Aorta (tissue), 5 donors: ENCODE measurements at regions not wholly inside any gene's neighbourhood (a gene's known extent, or its start where the extent isn't known, plus 50 kb on each side); places are given as distances from the start of the nearest gene placed in this dataset.
"Not testable (repeated sequence)": the region's sequence is repeated elsewhere in the genome, so short reads cannot be mapped to it uniquely, and the experiment has no call there.

Source experiments
- ATAC-seq: fragments of 200-7000 bp; cut with Tn5 transposase; one replicate; pipeline ENCODE4 v1.9.1; 2022; ENCODE audit warnings: moderate library complexity; ENCODE audit not compliant: low FRiP score
- DNase-seq, 2 donors: peaks; one replicate each; pipeline ENCODE4 v3.0.0-alpha.2; 2020
- H3K27ac ChIP-seq, 2 donors: one replicate each; pipeline ENCODE4 v1.5.1; 2013; ENCODE audit warnings: low read length in 2 of 2, mild to moderate bottlenecking in 2 of 2, moderate library complexity in 2 of 2, control low read depth in 1 of 2, inconsistent platforms in 1 of 2, low read depth in 1 of 2
- H3K27me3 ChIP-seq, 2 donors: one replicate each; pipeline ENCODE4 v1.6.1; 2013; ENCODE audit warnings: control low read depth in 1 of 2, low read length in 1 of 2, mild to moderate bottlenecking in 1 of 2, moderate library complexity in 1 of 2; ENCODE audit not compliant: insufficient read depth in 2 of 2, control insufficient read depth in 1 of 2
- H3K36me3 ChIP-seq, 2 donors: one replicate each; pipeline ENCODE4 v1.6.1; 2013; ENCODE audit warnings: control low read depth in 1 of 2, low read length in 1 of 2, mild to moderate bottlenecking in 1 of 2; ENCODE audit not compliant: insufficient read depth in 2 of 2, control insufficient read depth in 1 of 2
- H3K4me1 ChIP-seq, 2 donors: one replicate each; pipeline ENCODE4 v1.6.1; 2013; ENCODE audit warnings: low read length in 2 of 2, control low read depth in 1 of 2, mild to moderate bottlenecking in 1 of 2, moderate library complexity in 1 of 2; ENCODE audit not compliant: insufficient read depth in 2 of 2, control insufficient read depth in 1 of 2
- H3K4me3 ChIP-seq, 2 donors: one replicate each; pipeline ENCODE4 v1.5.1; 2013; ENCODE audit warnings: low read length in 2 of 2, control low read depth in 1 of 2, mild to moderate bottlenecking in 1 of 2
- H3K9me3 ChIP-seq: one replicate; pipeline ENCODE4 v1.6.1; 2013; ENCODE audit warnings: mild to moderate bottlenecking, low read length; ENCODE audit not compliant: control insufficient read depth
- WGBS, 2 donors: extraction: QIAGEN DNeasy Blood & Tissue Kit; methylation state at CpG; one replicate each; pipeline ENCODE4 v1.1.7; 2013; 5-methylcytosine and 5-hydroxymethylcytosine counted together
- intact Hi-C, 2 donors: fragments of 100-400 bp; cut with DNase I; formaldehyde crosslinking; loops; one replicate each; pipeline versions ENCODE4 v1.14.2 to v1.15.0; 2022
- donor health status: healthy with polysubstance abuse.
- donor health status: Bipolar disorder and iron deficiency.
- donor health status: DM: no; HTN: no; CAD: no.
- donor health status: DM: no; HTN: no; CAD: no.
- donor health status: DM: yes; HTN: yes; CAD: no.

- Histone ChIP-seq H3K27me3 (no peaks in the 10 kb centered on the region), H3K4me3 (no peak overlapping the region), H3K27ac (no peak overlapping the region), H3K4me1 (no peaks in the 10 kb centered on the region), H3K9me3 (no peaks in the 10 kb centered on the region), H3K36me3 (no peaks in the 10 kb centered on the region)
- intact Hi-C loops: no loop called here
- no peak for ATAC-seq
- WGBS, 2 donors: 85 to 87% methylated on average over 3 of the region's 3 CpGs
- DNase-seq: no peak
These were observed 61.2 kb upstream of the SELENOP start for GRCh38 chr5:42872865-42873264.

GRCh38 chr5:42870882-42871418, 59.3 kb upstream of the SELENOP start:
- ATAC-seq: no peak

GRCh38 chr5:42868417-42868816, 56.7 kb upstream of the SELENOP start:
- H3K9me3 ChIP-seq, H3K4me1 ChIP-seq, H3K27ac ChIP-seq, H3K36me3 ChIP-seq, ATAC-seq, H3K27me3 ChIP-seq, intact Hi-C loops, H3K4me3 ChIP-seq, DNase-seq: not testable (repeated sequence)
- 90 to 93% methylated on average over 5 of the region's 5 CpGs for WGBS, 2 donors

More at GRCh38 chr5:42870882-42871418, 59.3 kb upstream of the SELENOP start:
- H3K27me3 ChIP-seq: no peaks in the 10 kb centered on the region
- no peaks in the 10 kb centered on the region for H3K36me3 ChIP-seq
- no peaks in the 10 kb centered on the region for H3K9me3 ChIP-seq
- no peak overlapping the region for H3K27ac ChIP-seq
- no peak overlapping the region for H3K4me3 ChIP-seq
- intact Hi-C loops: no loop called here
- 39 to 43% methylated on average over 4 of the region's 4 CpGs for WGBS, 2 donors
- H3K4me1 ChIP-seq: no peaks in the 10 kb centered on the region
- no peak for DNase-seq

GRCh38 chr5:42864749-42865148, 53.1 kb upstream of the SELENOP start:
- H3K4me3 ChIP-seq, DNase-seq, H3K4me1 ChIP-seq, H3K27me3 ChIP-seq, H3K36me3 ChIP-seq, H3K27ac ChIP-seq, intact Hi-C loops, ATAC-seq, H3K9me3 ChIP-seq: not testable (repeated sequence)
- 88 to 89% methylated on average over 3 of the region's 3 CpGs for WGBS, 2 donors
